B cell (primary cell): ENCODE measurements at regions not wholly inside any gene's neighbourhood (a gene's known extent, or its start where the extent isn't known, plus 50 kb on each side); places are given as distances from the start of the nearest gene placed in this dataset.

Experiments used
- ATAC-seq: fragments of 200-7000 bp; cut with Tn5 transposase; one replicate; pipeline ENCODE4 v1.10.0; 2021; ENCODE audit warnings: low read depth, mild to moderate bottlenecking, moderate number of reproducible peaks, moderate library complexity
- CTCF ChIA-PET: fragments of 350-600 bp; sonication (Branson Sonifier 250); formaldehyde crosslinking; loops from one replicate; lab custom pipeline; 2021; ENCODE audit warnings: antibody characterized with exemption, inconsistent platforms; lab: Charles Lee
- POLR2A ChIA-PET: fragments of 350-600 bp; sonication (Branson Sonifier 250); formaldehyde crosslinking; loops from one replicate; lab custom pipeline; 2021; ENCODE audit warnings: antibody characterized with exemption; lab: Charles Lee
- DNase-seq: peaks from one replicate; pipeline ENCODE4 v3.0.0; 2013
- H2AFZ ChIP-seq: 2 replicates; pipeline ENCODE4 v1.6.1; 2012; ENCODE audit warnings: mild to moderate bottlenecking, low read depth, low read length; ENCODE audit not compliant: insufficient read depth, poor library complexity, severe bottlenecking
- H3K27ac ChIP-seq, 2 donors: 1 replicate in 1 of 2; 2 replicates in 1 of 2; pipeline ENCODE4 v1.5.1; 2012 to 2013; ENCODE audit warnings: low read length in 2 of 2, mild to moderate bottlenecking in 2 of 2, moderate library complexity in 1 of 2
- H3K27me3 ChIP-seq, 4 experiments: fragments of 200-600 bp in 1 of 4; sonication (generic) in 1 of 4; replicated peaks in 1 of 4; 1 replicate in 2 of 4; 2 replicates in 2 of 4; pipeline versions ENCODE4 v1.6.1 to v1.7.0; 2013 to 2016; ENCODE audit warnings: low read length in 3 of 4, mild to moderate bottlenecking in 2 of 4, mixed read lengths in 1 of 4, moderate library complexity in 1 of 4; ENCODE audit not compliant: insufficient read depth in 4 of 4, control insufficient read depth in 3 of 4; ENCODE audit errors: control extremely low read depth in 1 of 4
- H3K36me3 ChIP-seq, 2 experiments: replicated peaks in 1 of 2; 1 replicate in 1 of 2; 2 replicates in 1 of 2; pipeline versions ENCODE4 v1.6.1 to v1.7.1; 2013; ENCODE audit warnings: low read length in 1 of 2; ENCODE audit not compliant: insufficient read depth in 2 of 2, control insufficient read depth in 1 of 2; ENCODE audit errors: control extremely low read depth in 1 of 2, extremely low read depth in 1 of 2
- H3K4me1 ChIP-seq, 2 donors: fragments of 200-600 bp in 1 of 2; sonication (generic) in 1 of 2; 1 replicate in 1 of 2; 2 replicates in 1 of 2; pipeline versions ENCODE4 v1.5.1 to v1.6.1; 2013 to 2017; ENCODE audit warnings: low read length in 2 of 2; ENCODE audit not compliant: control insufficient read depth in 2 of 2, insufficient read depth in 2 of 2
- H3K4me2 ChIP-seq: replicated peaks from 2 replicates; pipeline ENCODE3; 2012; ENCODE audit warnings: mild to moderate bottlenecking, low read depth, low read length; ENCODE audit not compliant: poor library complexity, severe bottlenecking
- H3K4me3 ChIP-seq, 5 experiments: fragments of 200-600 bp in 1 of 5; sonication (generic) in 1 of 5; 1 replicate in 3 of 5; 2 replicates in 2 of 5; pipeline versions ENCODE4 v1.5.1 to v1.7.0; 2011 to 2016; ENCODE audit warnings: low read length in 4 of 5, mild to moderate bottlenecking in 4 of 5, low read depth in 2 of 5, control low read depth in 1 of 5, moderate library complexity in 1 of 5; ENCODE audit not compliant: insufficient read depth in 1 of 5; ENCODE audit errors: control extremely low read depth in 1 of 5, extremely low read depth in 1 of 5
- H3K79me2 ChIP-seq: fragments of 200-600 bp; sonication (generic); one replicate; pipeline ENCODE4 v1.6.0; 2016; ENCODE audit warnings: low read length; ENCODE audit not compliant: control insufficient read depth, insufficient read depth
- H3K9ac ChIP-seq: fragments of 200-600 bp; sonication (generic); 2 replicates; pipeline ENCODE4 v1.6.1; 2017; ENCODE audit warnings: mild to moderate bottlenecking, low read length, moderate library complexity
- H3K9me3 ChIP-seq, 3 donors: one replicate each; pipeline versions ENCODE4 v1.6.1 to v1.7.1; 2013; ENCODE audit warnings: low read length in 2 of 3; ENCODE audit not compliant: control insufficient read depth in 2 of 3, insufficient read depth in 1 of 3; ENCODE audit errors: control extremely low read depth in 1 of 3
- H4K20me1 ChIP-seq: 2 replicates; pipeline ENCODE4 v1.6.0; 2012; ENCODE audit warnings: mild to moderate bottlenecking, low read length; ENCODE audit not compliant: insufficient read depth, control insufficient read depth, poor library complexity, severe bottlenecking
- H3K27ac Mint-ChIP-seq: one replicate; pipeline ENCODE4 v1.8.0; 2021; ENCODE audit warnings: mixed read lengths
- H3K27me3 Mint-ChIP-seq: one replicate; pipeline ENCODE4 v1.8.0; 2021; ENCODE audit warnings: mixed read lengths
- H3K4me1 Mint-ChIP-seq: one replicate; pipeline ENCODE4 v1.8.0; 2021; ENCODE audit warnings: mixed read lengths
- H3K4me3 Mint-ChIP-seq: one replicate; pipeline ENCODE4 v1.8.0; 2021; ENCODE audit warnings: mixed read lengths
- H3K9me3 Mint-ChIP-seq: one replicate; pipeline ENCODE4 v1.8.0; 2022; ENCODE audit warnings: mixed read lengths; ENCODE audit not compliant: insufficient read depth
- EZH2 ChIP-seq: IDR thresholded peaks from 2 replicates; pipeline ENCODE4 v1.6.1; 2012; ENCODE audit warnings: borderline replicate concordance, low read depth, mild to moderate bottlenecking, moderate library complexity, low read length; ENCODE audit not compliant: insufficient read depth, poor library complexity, severe bottlenecking
- WGBS: methylation state at CpG from one replicate; pipeline ENCODE4 v1.1.5; 2013; ENCODE audit warnings: missing lambda C conversion rate; ENCODE audit not compliant: insufficient coverage; 5-methylcytosine and 5-hydroxymethylcytosine counted together
- intact Hi-C: fragments of 100-400 bp; cut with micrococcal nuclease; formaldehyde crosslinking; loops from one replicate; pipeline ENCODE4 v1.10.0; 2022
- TF ChIP-seq, protein P1 (sequence below): fragments of 200-600 bp; IDR thresholded peaks from one replicate; pipeline ENCODE4 v1.8.0; 2022; ENCODE audit warnings: antibody characterized with exemption, mild to moderate bottlenecking

DNA sequence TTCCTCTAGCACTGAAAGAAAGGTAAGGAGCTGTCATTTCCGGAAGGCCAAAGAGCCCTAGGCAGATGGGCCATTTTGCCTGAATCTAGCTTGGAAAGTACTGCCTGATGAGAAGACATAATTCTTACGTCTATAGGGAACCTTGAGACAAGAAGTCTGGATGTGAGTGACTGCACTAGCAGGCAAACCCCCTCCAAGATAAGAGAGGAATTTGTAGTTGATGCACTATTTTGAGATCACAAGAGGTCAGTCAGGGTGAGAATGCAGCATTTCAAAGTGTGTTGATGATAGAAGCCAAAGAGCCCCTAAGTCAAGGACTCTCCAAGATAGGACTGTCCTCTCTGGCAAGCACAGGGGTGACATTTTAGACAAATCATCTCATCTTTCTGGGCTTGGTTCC lies 99.2 kb downstream of the HES1 start:
- no peak for ATAC-seq
- no peaks in the 10 kb centered on the region for H4K20me1 ChIP-seq
- H3K9me3 ChIP-seq, result peaks cover 0 to 2% (median 2%) of the 10 kb centered on the region in 3 donors
- H3K27me3 ChIP-seq, result peaks cover 0 to 13% (median 7%) of the 10 kb centered on the region in 4 experiments
- Mint-ChIP-seq H3K27ac (no peak overlapping the region), H3K27me3 (peaks cover 29% of the 10 kb centered on the region), H3K4me3 (no peak overlapping the region), H3K9me3 (peaks cover 2% of the 10 kb centered on the region), H3K4me1 (no peaks in the 10 kb centered on the region)
- H3K4me1 ChIP-seq, result no peaks in the 10 kb centered on the region
- DNase-seq, result no peak
- ChIA-PET CTCF (no interaction called here), POLR2A (interaction anchor here (0.7 kb wide), 1 partner anchor 146 kb away, joined by 4 read pairs; no protein-coding TSS in a partner anchor)
- no CpG with 5 or more reads among the region's 2 CpGs for WGBS
- TF ChIP-seq EZH2, result no peak
- TF ChIP-seq, protein P1, sequence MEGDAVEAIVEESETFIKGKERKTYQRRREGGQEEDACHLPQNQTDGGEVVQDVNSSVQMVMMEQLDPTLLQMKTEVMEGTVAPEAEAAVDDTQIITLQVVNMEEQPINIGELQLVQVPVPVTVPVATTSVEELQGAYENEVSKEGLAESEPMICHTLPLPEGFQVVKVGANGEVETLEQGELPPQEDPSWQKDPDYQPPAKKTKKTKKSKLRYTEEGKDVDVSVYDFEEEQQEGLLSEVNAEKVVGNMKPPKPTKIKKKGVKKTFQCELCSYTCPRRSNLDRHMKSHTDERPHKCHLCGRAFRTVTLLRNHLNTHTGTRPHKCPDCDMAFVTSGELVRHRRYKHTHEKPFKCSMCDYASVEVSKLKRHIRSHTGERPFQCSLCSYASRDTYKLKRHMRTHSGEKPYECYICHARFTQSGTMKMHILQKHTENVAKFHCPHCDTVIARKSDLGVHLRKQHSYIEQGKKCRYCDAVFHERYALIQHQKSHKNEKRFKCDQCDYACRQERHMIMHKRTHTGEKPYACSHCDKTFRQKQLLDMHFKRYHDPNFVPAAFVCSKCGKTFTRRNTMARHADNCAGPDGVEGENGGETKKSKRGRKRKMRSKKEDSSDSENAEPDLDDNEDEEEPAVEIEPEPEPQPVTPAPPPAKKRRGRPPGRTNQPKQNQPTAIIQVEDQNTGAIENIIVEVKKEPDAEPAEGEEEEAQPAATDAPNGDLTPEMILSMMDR, result no peak
- H3K36me3 ChIP-seq, result no peaks in the 10 kb centered on the region
- no peak overlapping the region for H3K27ac ChIP-seq
- no peak overlapping the region for H3K4me3 ChIP-seq
- no peaks in the 10 kb centered on the region for H3K79me2 ChIP-seq
- no peak overlapping the region for H3K9ac ChIP-seq
- intact Hi-C loops, result no loop called here
- no peak overlapping the region for H2AFZ ChIP-seq
- no peak overlapping the region for H3K4me2 ChIP-seq

DNA sequence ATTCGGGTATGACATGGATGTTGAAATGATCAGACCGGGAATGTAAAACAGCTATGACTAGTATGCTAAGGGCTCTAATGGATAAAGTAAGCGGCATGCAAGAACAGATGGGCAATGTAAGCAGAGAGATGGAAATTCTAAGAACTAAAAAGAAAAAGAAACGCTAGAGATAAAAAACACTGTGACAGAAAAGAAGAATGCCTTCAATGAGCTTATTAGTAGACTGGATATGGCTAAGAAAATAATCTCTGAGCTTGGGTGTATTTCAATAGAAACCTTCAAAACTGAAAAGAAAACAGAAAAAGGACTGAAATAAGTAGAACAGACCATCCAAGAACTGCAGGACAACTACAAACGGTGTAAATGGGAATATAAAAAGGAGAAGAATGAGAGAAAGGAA lies 101.2 kb downstream of the HES1 start:
- ChIA-PET POLR2A (no interaction called here), CTCF (no interaction called here)
- intact Hi-C loops, result no loop called here
- no peak overlapping the region for H2AFZ ChIP-seq
- H3K27ac ChIP-seq, result no peak overlapping the region
- H3K36me3 ChIP-seq, result no peaks in the 10 kb centered on the region
- H3K9ac ChIP-seq, result no peak overlapping the region
- H3K9me3 Mint-ChIP-seq, result peaks cover 2% of the 10 kb centered on the region
- TF ChIP-seq, protein P1, result no peak
- TF ChIP-seq EZH2, result no peak
- no peaks in the 10 kb centered on the region for H3K79me2 ChIP-seq
- peaks cover 0 to 13% (median 7%) of the 10 kb centered on the region in 4 experiments for H3K27me3 ChIP-seq
- H3K9me3 ChIP-seq, result peaks cover 0 to 2% (median 0%) of the 10 kb centered on the region in 3 donors
- ATAC-seq (no peak), DNase-seq (no peak)
- no peaks in the 10 kb centered on the region for H3K4me1 ChIP-seq
- no peak overlapping the region for H3K4me3 Mint-ChIP-seq
- no peaks in the 10 kb centered on the region for H3K4me1 Mint-ChIP-seq
- H3K4me3 ChIP-seq, result no peak overlapping the region
- H4K20me1 ChIP-seq, result no peaks in the 10 kb centered on the region
- peaks cover 23% of the 10 kb centered on the region for H3K27me3 Mint-ChIP-seq
- H3K27ac Mint-ChIP-seq, result no peak overlapping the region
- WGBS, result 100% methylated on average over 2 of the region's 5 CpGs
- H3K4me2 ChIP-seq, result no peak overlapping the region
